Nephron progenitor cell (in vitro differentiated cells): ENCODE measurements at regions not wholly inside any gene's neighbourhood (a gene's known extent, or its start where the extent isn't known, plus 50 kb on each side); places are given as distances from the start of the nearest gene placed in this dataset.

Source experiments
- DNase-seq: peaks from one replicate; pipeline ENCODE4 v3.0.0; 2021
- H3K27ac Mint-ChIP-seq: 2 replicates; pipeline ENCODE4 v1.8.0; 2021; ENCODE audit warnings: mild to moderate bottlenecking, moderate library complexity, mixed read lengths
- H3K27me3 Mint-ChIP-seq: 2 replicates; pipeline ENCODE4 v1.8.0; 2021; ENCODE audit warnings: mild to moderate bottlenecking, low read depth, mixed read lengths; ENCODE audit not compliant: poor library complexity
- H3K36me3 Mint-ChIP-seq: 2 replicates; pipeline ENCODE4 v1.8.0; 2021; ENCODE audit warnings: low read depth, mixed read lengths
- H3K4me1 Mint-ChIP-seq: 2 replicates; pipeline ENCODE4 v1.8.0; 2021; ENCODE audit warnings: mixed read lengths
- H3K4me3 Mint-ChIP-seq: 2 replicates; pipeline ENCODE4 v1.8.0; 2021; ENCODE audit warnings: mild to moderate bottlenecking, moderate library complexity, mixed read lengths
- H3K9me3 Mint-ChIP-seq: 2 replicates; pipeline ENCODE4 v1.8.0; 2021; ENCODE audit warnings: mild to moderate bottlenecking, moderate library complexity, mixed read lengths
- TF ChIP-seq, protein P1 (sequence below): fragments of 200-600 bp; sonication (generic); IDR thresholded peaks from 2 replicates; pipeline ENCODE4 v1.5.0; 2021; ENCODE audit warnings: antibody characterized with exemption

GRCh38 chr5:67407979-67408378, 211.4 kb upstream of the CD180 start:
- Mint-ChIP-seq H3K36me3 (no peaks in the 10 kb centered on the region), H3K27ac (no peak overlapping the region), H3K9me3 (no peaks in the 10 kb centered on the region), H3K4me3 (no peak overlapping the region), H3K27me3 (peaks cover 3% of the 10 kb centered on the region), H3K4me1 (no peaks in the 10 kb centered on the region)
- DNase-seq: no peak
- TF ChIP-seq, protein P1, sequence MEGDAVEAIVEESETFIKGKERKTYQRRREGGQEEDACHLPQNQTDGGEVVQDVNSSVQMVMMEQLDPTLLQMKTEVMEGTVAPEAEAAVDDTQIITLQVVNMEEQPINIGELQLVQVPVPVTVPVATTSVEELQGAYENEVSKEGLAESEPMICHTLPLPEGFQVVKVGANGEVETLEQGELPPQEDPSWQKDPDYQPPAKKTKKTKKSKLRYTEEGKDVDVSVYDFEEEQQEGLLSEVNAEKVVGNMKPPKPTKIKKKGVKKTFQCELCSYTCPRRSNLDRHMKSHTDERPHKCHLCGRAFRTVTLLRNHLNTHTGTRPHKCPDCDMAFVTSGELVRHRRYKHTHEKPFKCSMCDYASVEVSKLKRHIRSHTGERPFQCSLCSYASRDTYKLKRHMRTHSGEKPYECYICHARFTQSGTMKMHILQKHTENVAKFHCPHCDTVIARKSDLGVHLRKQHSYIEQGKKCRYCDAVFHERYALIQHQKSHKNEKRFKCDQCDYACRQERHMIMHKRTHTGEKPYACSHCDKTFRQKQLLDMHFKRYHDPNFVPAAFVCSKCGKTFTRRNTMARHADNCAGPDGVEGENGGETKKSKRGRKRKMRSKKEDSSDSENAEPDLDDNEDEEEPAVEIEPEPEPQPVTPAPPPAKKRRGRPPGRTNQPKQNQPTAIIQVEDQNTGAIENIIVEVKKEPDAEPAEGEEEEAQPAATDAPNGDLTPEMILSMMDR: no peak

DNA sequence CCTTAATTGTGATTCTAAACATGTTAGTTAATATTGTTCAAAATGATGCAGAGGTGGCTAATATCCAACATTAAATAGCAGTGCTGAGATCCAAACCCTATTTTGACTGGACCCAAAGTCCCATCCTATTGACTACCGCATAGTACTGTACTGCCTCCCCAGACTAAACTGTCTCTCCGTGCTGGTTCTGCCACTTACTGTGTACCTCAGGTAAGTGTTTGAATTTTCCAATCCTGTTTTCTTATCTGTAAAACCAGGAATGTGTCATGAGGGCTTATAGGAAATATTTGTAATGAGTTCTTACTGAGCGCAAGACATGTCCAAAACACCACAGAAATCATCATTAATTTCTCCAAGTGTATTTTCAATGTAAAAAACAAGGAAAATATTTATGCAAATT, 209.2 kb upstream of the CD180 start:
- Mint-ChIP-seq H3K4me3 (no peak overlapping the region), H3K27ac (no peak overlapping the region), H3K36me3 (peaks cover 3% of the 10 kb centered on the region), H3K4me1 (peaks cover 5% of the 10 kb centered on the region), H3K27me3 (peaks cover 3% of the 10 kb centered on the region), H3K9me3 (peaks cover 3% of the 10 kb centered on the region)
- TF ChIP-seq, protein P1: no peak
- no peak for DNase-seq

DNA sequence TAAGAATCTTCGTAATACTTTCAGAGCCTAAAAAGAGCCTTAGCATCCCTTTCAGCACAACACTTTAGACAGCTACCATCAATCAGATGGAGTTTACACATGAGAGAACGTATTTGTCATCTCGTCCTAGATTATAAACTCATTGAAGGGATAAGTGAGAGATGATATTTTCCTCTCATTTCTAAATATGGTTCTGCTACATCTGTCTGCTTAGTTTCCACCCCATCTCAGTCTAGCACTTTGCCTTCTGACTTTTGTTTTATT, 208.4 kb upstream of the CD180 start:
- DNase-seq: no peak
- no peak overlapping the region for H3K27ac Mint-ChIP-seq
- H3K9me3 Mint-ChIP-seq: peaks cover 10% of the 10 kb centered on the region
- peaks cover 6% of the 10 kb centered on the region for H3K27me3 Mint-ChIP-seq
- H3K36me3 Mint-ChIP-seq: peaks cover 10% of the 10 kb centered on the region
- H3K4me3 Mint-ChIP-seq: no peak overlapping the region
- TF ChIP-seq, protein P1: no peak
- peaks cover 13% of the 10 kb centered on the region for H3K4me1 Mint-ChIP-seq

GRCh38 chr5:67404256-67405100, 207.9 kb upstream of the CD180 start:
- Mint-ChIP-seq H3K27ac (no peak overlapping the region), H3K27me3 (peaks cover 6% of the 10 kb centered on the region), H3K4me3 (no peak overlapping the region), H3K4me1 (peaks cover 14% of the 10 kb centered on the region), H3K9me3 (peaks cover 15% of the 10 kb centered on the region), H3K36me3 (peaks cover 16% of the 10 kb centered on the region)
- DNase-seq: no peak
- TF ChIP-seq, protein P1: no peak

- no peak overlapping the region for H3K27ac Mint-ChIP-seq
- peaks cover 28% of the 10 kb centered on the region for H3K36me3 Mint-ChIP-seq
- TF ChIP-seq, protein P1: no peak
- H3K9me3 Mint-ChIP-seq: peaks cover 29% of the 10 kb centered on the region
- peaks cover 20% of the 10 kb centered on the region for H3K4me1 Mint-ChIP-seq
- no peak overlapping the region for H3K4me3 Mint-ChIP-seq
- no peak for DNase-seq
- H3K27me3 Mint-ChIP-seq: peaks cover 6% of the 10 kb centered on the region
Measured at GRCh38 chr5:67402526-67402925, 205.9 kb upstream of the CD180 start.

DNA sequence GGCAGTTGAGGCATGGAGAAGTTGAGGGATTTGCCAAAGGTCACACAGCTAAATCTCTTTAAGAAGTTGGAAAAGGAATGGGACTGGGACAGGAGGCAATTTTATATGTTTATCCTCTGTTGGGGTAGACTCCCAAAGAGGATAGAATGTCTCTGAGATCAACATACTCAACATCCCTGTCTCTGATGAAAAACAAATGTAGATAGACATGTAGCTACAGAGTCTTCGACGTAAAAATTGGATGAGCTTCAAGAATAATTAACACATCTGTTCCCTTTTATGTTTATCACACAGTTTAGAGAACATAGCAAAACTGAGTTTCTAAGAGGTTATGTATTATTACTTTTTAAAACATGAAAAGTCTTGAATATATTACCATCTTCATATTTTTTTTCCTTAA, 204.6 kb upstream of the CD180 start:
- no peak for DNase-seq
- H3K27ac Mint-ChIP-seq: peak overlapping the region; percentile 85
- H3K36me3 Mint-ChIP-seq: peaks cover 28% of the 10 kb centered on the region

More for the DNA sequence above, 204.6 kb upstream of the CD180 start:
- TF ChIP-seq, protein P1: no peak
- Mint-ChIP-seq H3K4me1 (peaks cover 33% of the 10 kb centered on the region), H3K27me3 (peaks cover 6% of the 10 kb centered on the region), H3K9me3 (peaks cover 33% of the 10 kb centered on the region), H3K4me3 (no peak overlapping the region)
